Brain microvascular endothelial cell (primary cell): ENCODE measurements at regions not wholly inside any gene's neighbourhood (a gene's known extent, or its start where the extent isn't known, plus 50 kb on each side); places are given as distances from the start of the nearest gene placed in this dataset.
"Not testable (repeated sequence)": the region's sequence is repeated elsewhere in the genome, so short reads cannot be mapped to it uniquely, and the experiment has no call there.

Source experiments
- DNase-seq: peaks from one replicate; pipeline ENCODE4 v3.0.0-alpha.2; 2020
- H3K27ac ChIP-seq: fragments of 250-450 bp; sonication (Bioruptor Pico); 2 replicates; pipeline ENCODE4 v1.5.1; 2020; ENCODE audit warnings: mild to moderate bottlenecking, moderate library complexity
- H3K27me3 ChIP-seq: fragments of 250-450 bp; sonication (Bioruptor Pico); replicated peaks from 2 replicates; pipeline ENCODE4 v1.5.1; 2020; ENCODE audit warnings: mild to moderate bottlenecking
- H3K36me3 ChIP-seq: fragments of 250-450 bp; sonication (Bioruptor Pico); replicated peaks from 2 replicates; pipeline ENCODE4 v1.5.1; 2020; ENCODE audit warnings: mild to moderate bottlenecking
- H3K4me3 ChIP-seq: 2 replicates; pipeline ENCODE4 v1.5.1; 2011; ENCODE audit warnings: low read depth, mild to moderate bottlenecking, control low read depth, low read length, moderate library complexity
- CTCF ChIP-seq: IDR thresholded peaks from 2 replicates; pipeline ENCODE4 v1.5.1; 2011; ENCODE audit warnings: low read depth, mild to moderate bottlenecking, moderate library complexity, low read length, control low read depth, inconsistent platforms; ENCODE audit errors: missing control alignments
- in situ Hi-C: cut with HindIII; loops from 2 replicates; pipeline ENCODE4 v1.10.0; 2017; ENCODE audit warnings: low sequenced_read_pairs, low pct_ligation_motif_present

GRCh38 chr6:82622461-82622860 is 258.8 kb downstream of the TPBG start:
- in situ Hi-C loops, result no loop called here
- no peak for DNase-seq
- Histone ChIP-seq H3K4me3 (no peak overlapping the region), H3K36me3 (no peaks in the 10 kb centered on the region), H3K27ac (no peak overlapping the region), H3K27me3 (no peaks in the 10 kb centered on the region)
- no peak for TF ChIP-seq CTCF

- Histone ChIP-seq H3K4me3 (no peak overlapping the region), H3K27ac (no peak overlapping the region), H3K27me3 (no peaks in the 10 kb centered on the region), H3K36me3 (no peaks in the 10 kb centered on the region)
- DNase-seq, result no peak
- in situ Hi-C loops, result no loop called here
- no peak for TF ChIP-seq CTCF
Measured at GRCh38 chr6:82624251-82624650, 260.6 kb downstream of the TPBG start.

- H3K36me3 ChIP-seq, H3K4me3 ChIP-seq, H3K27ac ChIP-seq, in situ Hi-C loops, H3K27me3 ChIP-seq, DNase-seq: not testable (repeated sequence)
Measured at GRCh38 chr6:82626946-82627345, 263.3 kb downstream of the TPBG start.

GRCh38 chr6:82629921-82630320 is 266.3 kb downstream of the TPBG start:
- in situ Hi-C loops, result no loop called here
- no peak overlapping the region for H3K4me3 ChIP-seq
- H3K36me3 ChIP-seq, result no peaks in the 10 kb centered on the region
- H3K27me3 ChIP-seq, result no peaks in the 10 kb centered on the region
- DNase-seq, result no peak
- no peak overlapping the region for H3K27ac ChIP-seq
- TF ChIP-seq CTCF, result no peak

GRCh38 chr6:82641677-82642076 is 278.1 kb downstream of the TPBG start:
- Histone ChIP-seq H3K36me3 (no peaks in the 10 kb centered on the region), H3K27me3 (no peaks in the 10 kb centered on the region), H3K27ac (no peak overlapping the region), H3K4me3 (no peak overlapping the region)
- TF ChIP-seq CTCF, result no peak
- DNase-seq, result no peak
- in situ Hi-C loops, result no loop called here

GRCh38 chr6:82645536-82646230 is 282.1 kb downstream of the TPBG start:
- TF ChIP-seq CTCF, result no peak
- H3K4me3 ChIP-seq, result no peak overlapping the region
- H3K27me3 ChIP-seq, result no peaks in the 10 kb centered on the region
- in situ Hi-C loops, result no loop called here
- no peaks in the 10 kb centered on the region for H3K36me3 ChIP-seq
- DNase-seq, result no peak
- H3K27ac ChIP-seq, result no peak overlapping the region
